ENCODE measurements at regions not wholly inside any gene's neighbourhood (a gene's known extent, or its start where the extent isn't known, plus 50 kb on each side); places are given as distances from the start of the nearest gene placed in this dataset.

DNA sequence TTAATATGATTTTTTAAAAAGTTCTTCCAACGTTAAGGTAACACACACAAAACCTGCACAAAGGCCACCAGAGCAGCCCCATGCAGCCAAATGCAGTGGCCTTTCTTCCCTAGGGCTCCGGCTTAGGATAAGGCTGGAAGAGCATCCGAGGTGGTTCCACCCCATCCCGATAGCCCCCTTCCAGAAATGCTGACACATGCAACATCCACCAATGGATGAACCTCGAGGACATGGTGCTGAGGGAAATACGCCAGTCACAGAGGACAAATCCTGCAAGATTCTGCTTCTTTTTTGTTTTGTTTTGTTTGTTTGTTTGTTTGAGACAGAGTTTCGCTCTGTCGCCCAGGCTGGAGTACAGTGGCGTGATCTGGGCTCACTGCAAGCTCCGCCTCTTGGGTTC is 199.3 kb upstream of the NSMCE3 start:
- Histone ChIP-seq H2AK5ac (ENCODE audit: low read length) (no peak overlapping the region), H3K79me1 (ENCODE audit: low read length) (no peaks in the 10 kb centered on the region), H3K27me3 (ENCODE audit: insufficient read depth, low read length) (no peaks in the 10 kb centered on the region), H3K27ac (ENCODE audit: low read depth, low read length) (no peak overlapping the region), H4K91ac (ENCODE audit: low read depth, low read length) (no peak overlapping the region), H2AFZ (ENCODE audit: insufficient read depth, low read length, poor library complexity) (no peak overlapping the region), H3K9me3 (ENCODE audit: insufficient read depth, low read depth, low read length) (no peaks in the 10 kb centered on the region), H3K4me2 (ENCODE audit: low read length) (no peak overlapping the region), H4K12ac (ENCODE audit: low read depth, low read length) (no peak overlapping the region), H3K36me3 (ENCODE audit: control insufficient read depth in 1 of 2, insufficient read depth in 2 of 2, low read length in 2 of 2) (no peaks in the 10 kb centered on the region), H3K23ac (ENCODE audit: low read length) (no peak overlapping the region), H3K4me1 (ENCODE audit: control insufficient read depth in 1 of 2, insufficient read depth in 2 of 2, low read length in 2 of 2) (no peaks in the 10 kb centered on the region), H2BK12ac (ENCODE audit: low read length) (no peak overlapping the region), H4K8ac (ENCODE audit: low read depth, low read length) (no peak overlapping the region), H3K14ac (ENCODE audit: low read length) (no peak overlapping the region), H2BK5ac (ENCODE audit: low read depth, low read length, poor library complexity) (no peak overlapping the region), H3K9ac (ENCODE audit: low read length) (no peak overlapping the region), H3K4me3 (ENCODE audit: low read depth, low read length) (no peak overlapping the region), H3K4ac (ENCODE audit: low read depth, low read length) (no peak overlapping the region), H3K79me2 (ENCODE audit: control insufficient read depth, insufficient read depth, low read length, poor library complexity) (no peaks in the 10 kb centered on the region), H3K18ac (ENCODE audit: low read length) (no peak overlapping the region), H2BK120ac (ENCODE audit: insufficient read depth, low read length, poor library complexity) (no peak overlapping the region)
- DNase-seq: no peak
- no CpG with 5 or more reads among the region's 10 CpGs for WGBS (ENCODE audit: extremely low coverage, insufficient coverage, insufficient read length)

DNA sequence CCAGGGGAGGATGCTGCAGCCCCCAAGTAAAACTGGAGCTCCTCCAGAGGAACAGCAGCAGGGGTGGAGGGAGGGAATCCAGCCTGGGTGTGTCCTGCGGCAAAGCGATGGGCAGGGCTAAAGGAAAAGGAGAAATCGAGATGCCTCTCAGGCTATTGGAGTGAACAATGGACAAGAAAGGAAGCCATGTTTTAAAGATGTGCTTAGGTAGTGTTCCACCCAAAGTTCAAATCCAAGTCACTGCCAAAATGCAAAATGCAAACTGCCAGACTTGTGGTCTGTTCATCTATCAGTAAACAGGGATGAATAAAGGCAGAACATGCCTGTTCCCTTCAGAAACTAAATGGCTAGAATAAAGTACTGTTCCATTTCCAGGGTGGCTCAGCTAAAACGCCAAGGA is 197.5 kb upstream of the NSMCE3 start:
- Histone ChIP-seq H4K12ac (ENCODE audit: low read depth, low read length) (no peak overlapping the region), H2AFZ (ENCODE audit: insufficient read depth, low read length, poor library complexity) (no peak overlapping the region), H3K14ac (ENCODE audit: low read length) (no peak overlapping the region), H3K4ac (ENCODE audit: low read depth, low read length) (no peak overlapping the region), H3K79me2 (ENCODE audit: control insufficient read depth, insufficient read depth, low read length, poor library complexity) (no peaks in the 10 kb centered on the region), H3K27me3 (ENCODE audit: insufficient read depth, low read length) (no peaks in the 10 kb centered on the region), H3K9ac (ENCODE audit: low read length) (no peak overlapping the region), H3K9me3 (ENCODE audit: insufficient read depth, low read depth, low read length) (no peaks in the 10 kb centered on the region), H3K36me3 (ENCODE audit: control insufficient read depth in 1 of 2, insufficient read depth in 2 of 2, low read length in 2 of 2) (no peaks in the 10 kb centered on the region), H3K79me1 (ENCODE audit: low read length) (no peaks in the 10 kb centered on the region), H2BK120ac (ENCODE audit: insufficient read depth, low read length, poor library complexity) (no peak overlapping the region), H4K8ac (ENCODE audit: low read depth, low read length) (no peak overlapping the region), H3K4me2 (ENCODE audit: low read length) (no peak overlapping the region), H4K91ac (ENCODE audit: low read depth, low read length) (no peak overlapping the region), H3K4me1 (ENCODE audit: control insufficient read depth in 1 of 2, insufficient read depth in 2 of 2, low read length in 2 of 2) (no peaks in the 10 kb centered on the region), H3K27ac (ENCODE audit: low read depth, low read length) (no peak overlapping the region), H3K18ac (ENCODE audit: low read length) (no peak overlapping the region), H2AK5ac (ENCODE audit: low read length) (no peak overlapping the region), H3K4me3 (ENCODE audit: low read depth, low read length) (no peak overlapping the region), H2BK12ac (ENCODE audit: low read length) (no peak overlapping the region), H3K23ac (ENCODE audit: low read length) (no peak overlapping the region), H2BK5ac (ENCODE audit: low read depth, low read length, poor library complexity) (no peak overlapping the region)
- no peak for DNase-seq
- no CpG with 5 or more reads among the region's 4 CpGs for WGBS (ENCODE audit: extremely low coverage, insufficient coverage, insufficient read length)

GRCh38 chr15:29466292-29466691 is 196.7 kb upstream of the NSMCE3 start:
- DNase-seq: no peak
- Histone ChIP-seq H3K14ac (ENCODE audit: low read length) (no peak overlapping the region), H3K36me3 (ENCODE audit: control insufficient read depth in 1 of 2, insufficient read depth in 2 of 2, low read length in 2 of 2) (no peaks in the 10 kb centered on the region), H3K4me2 (ENCODE audit: low read length) (no peak overlapping the region), H3K27ac (ENCODE audit: low read depth, low read length) (no peak overlapping the region), H3K23ac (ENCODE audit: low read length) (no peak overlapping the region), H3K79me1 (ENCODE audit: low read length) (no peaks in the 10 kb centered on the region), H3K9ac (ENCODE audit: low read length) (no peak overlapping the region), H4K91ac (ENCODE audit: low read depth, low read length) (no peak overlapping the region), H3K79me2 (ENCODE audit: control insufficient read depth, insufficient read depth, low read length, poor library complexity) (no peaks in the 10 kb centered on the region), H3K4me1 (ENCODE audit: control insufficient read depth in 1 of 2, insufficient read depth in 2 of 2, low read length in 2 of 2) (no peaks in the 10 kb centered on the region), H3K18ac (ENCODE audit: low read length) (no peak overlapping the region), H4K12ac (ENCODE audit: low read depth, low read length) (no peak overlapping the region), H2BK120ac (ENCODE audit: insufficient read depth, low read length, poor library complexity) (no peak overlapping the region), H2BK5ac (ENCODE audit: low read depth, low read length, poor library complexity) (no peak overlapping the region), H3K4ac (ENCODE audit: low read depth, low read length) (no peak overlapping the region), H3K4me3 (ENCODE audit: low read depth, low read length) (no peak overlapping the region), H2AFZ (ENCODE audit: insufficient read depth, low read length, poor library complexity) (no peak overlapping the region), H4K8ac (ENCODE audit: low read depth, low read length) (no peak overlapping the region), H3K27me3 (ENCODE audit: insufficient read depth, low read length) (no peaks in the 10 kb centered on the region), H2AK5ac (ENCODE audit: low read length) (no peak overlapping the region), H3K9me3 (ENCODE audit: insufficient read depth, low read depth, low read length) (no peaks in the 10 kb centered on the region), H2BK12ac (ENCODE audit: low read length) (no peak overlapping the region)
- WGBS (ENCODE audit: extremely low coverage, insufficient coverage, insufficient read length): no CpG with 5 or more reads among the region's 4 CpGs

DNA sequence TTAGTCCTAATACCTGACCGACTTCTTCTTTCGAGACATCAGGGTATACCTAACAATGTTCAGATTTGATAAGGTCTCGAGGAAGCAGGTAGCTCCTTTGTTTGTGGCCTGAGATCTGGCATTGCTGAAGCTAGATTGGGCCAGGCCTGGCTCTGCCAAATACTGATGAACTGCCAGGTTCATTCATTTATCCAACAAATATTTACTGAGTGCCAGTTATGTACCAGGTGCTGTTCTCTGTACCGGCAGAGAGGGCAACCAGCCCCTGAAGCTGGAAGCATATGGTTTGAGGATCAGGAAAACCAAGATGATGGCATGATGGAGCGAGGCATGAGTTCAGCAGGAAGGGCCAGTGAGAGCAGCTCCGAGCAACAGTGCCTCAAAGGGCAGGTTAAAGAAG is 196.2 kb upstream of the NSMCE3 start:
- no CpG with 5 or more reads among the region's 6 CpGs for WGBS (ENCODE audit: extremely low coverage, insufficient coverage, insufficient read length)
- no peak for DNase-seq

More for the DNA sequence above, 196.2 kb upstream of the NSMCE3 start:
- no peak overlapping the region for H3K23ac ChIP-seq (ENCODE audit: low read length)
- H3K79me1 ChIP-seq (ENCODE audit: low read length): no peaks in the 10 kb centered on the region
- H3K4me1 ChIP-seq (ENCODE audit: control insufficient read depth in 1 of 2, insufficient read depth in 2 of 2, low read length in 2 of 2): no peaks in the 10 kb centered on the region
- H3K9ac ChIP-seq (ENCODE audit: low read length): no peak overlapping the region
- no peak overlapping the region for H4K8ac ChIP-seq (ENCODE audit: low read depth, low read length)
- H4K91ac ChIP-seq (ENCODE audit: low read depth, low read length): no peak overlapping the region
- H3K27ac ChIP-seq (ENCODE audit: low read depth, low read length): no peak overlapping the region
- no peak overlapping the region for H3K18ac ChIP-seq (ENCODE audit: low read length)
- H2BK120ac ChIP-seq (ENCODE audit: insufficient read depth, low read length, poor library complexity): no peak overlapping the region
- H2AK5ac ChIP-seq (ENCODE audit: low read length): no peak overlapping the region
- H3K36me3 ChIP-seq (ENCODE audit: control insufficient read depth in 1 of 2, insufficient read depth in 2 of 2, low read length in 2 of 2): no peaks in the 10 kb centered on the region
- H3K4me2 ChIP-seq (ENCODE audit: low read length): no peak overlapping the region
- no peak overlapping the region for H3K4ac ChIP-seq (ENCODE audit: low read depth, low read length)
- no peak overlapping the region for H2BK12ac ChIP-seq (ENCODE audit: low read length)
- no peak overlapping the region for H3K14ac ChIP-seq (ENCODE audit: low read length)
- no peak overlapping the region for H2BK5ac ChIP-seq (ENCODE audit: low read depth, low read length, poor library complexity)
- H2AFZ ChIP-seq (ENCODE audit: insufficient read depth, low read length, poor library complexity): no peak overlapping the region
- no peaks in the 10 kb centered on the region for H3K79me2 ChIP-seq (ENCODE audit: control insufficient read depth, insufficient read depth, low read length, poor library complexity)
- H3K27me3 ChIP-seq (ENCODE audit: insufficient read depth, low read length): no peaks in the 10 kb centered on the region
- H3K9me3 ChIP-seq (ENCODE audit: insufficient read depth, low read depth, low read length): no peaks in the 10 kb centered on the region
- H4K12ac ChIP-seq (ENCODE audit: low read depth, low read length): no peak overlapping the region
- no peak overlapping the region for H3K4me3 ChIP-seq (ENCODE audit: low read depth, low read length)
